DND-41 (cell line): ENCODE measurements at regions not wholly inside any gene's neighbourhood (a gene's known extent, or its start where the extent isn't known, plus 50 kb on each side); places are given as distances from the start of the nearest gene placed in this dataset.

Experiments used
- ATAC-seq: fragments of 200-7000 bp; cut with Tn5 transposase; 3 replicates; pipeline ENCODE4 v1.9.1; 2021; ENCODE audit warnings: low read depth; ENCODE audit not compliant: insufficient read depth
- DNase-seq: peaks from one replicate; pipeline ENCODE4 v3.0.0-alpha.2; 2020
- H2AFZ ChIP-seq: 2 replicates; pipeline ENCODE4 v1.6.0; 2012; ENCODE audit warnings: low read depth, low read length
- H3K27ac ChIP-seq: 2 replicates; pipeline ENCODE4 v1.5.1; 2012; ENCODE audit warnings: low read length, inconsistent platforms
- H3K27me3 ChIP-seq: fragments of 200-600 bp; sonication (generic); 2 replicates; pipeline ENCODE4 v1.6.0; 2012; ENCODE audit warnings: low read length, mild to moderate bottlenecking, inconsistent platforms; ENCODE audit not compliant: insufficient read depth, poor library complexity
- H3K36me3 ChIP-seq: 2 replicates; pipeline ENCODE4 v1.5.1; 2012; ENCODE audit warnings: low read length, inconsistent platforms; ENCODE audit not compliant: insufficient read depth
- H3K4me1 ChIP-seq: 2 replicates; pipeline ENCODE4 v1.5.1; 2012; ENCODE audit warnings: mild to moderate bottlenecking, low read length; ENCODE audit not compliant: insufficient read depth
- H3K4me2 ChIP-seq: 2 replicates; pipeline ENCODE4 v1.6.0; 2012; ENCODE audit warnings: mild to moderate bottlenecking, moderate library complexity, low read length, inconsistent platforms; ENCODE audit not compliant: insufficient read depth
- H3K4me3 ChIP-seq, 2 experiments: fragments of 200-600 bp in 1 of 2; shearing (Covaris generic) in 1 of 2; 2 replicates each; pipeline ENCODE4 v1.5.1; 2012 to 2016; ENCODE audit warnings: inconsistent platforms in 2 of 2, low read length in 2 of 2, mild to moderate bottlenecking in 2 of 2, low read depth in 1 of 2, moderate library complexity in 1 of 2
- H3K79me2 ChIP-seq: 2 replicates; pipeline ENCODE4 v1.6.0; 2012; ENCODE audit warnings: low read length, inconsistent platforms; ENCODE audit not compliant: insufficient read depth
- H3K9ac ChIP-seq: 2 replicates; pipeline ENCODE4 v1.6.0; 2012; ENCODE audit warnings: low read depth, mild to moderate bottlenecking, inconsistent platforms, low read length, moderate library complexity
- H3K9me3 ChIP-seq: 2 replicates; pipeline ENCODE4 v1.5.1; 2012; ENCODE audit warnings: low read length, moderate library complexity, mild to moderate bottlenecking, inconsistent platforms; ENCODE audit not compliant: insufficient read depth, severe bottlenecking
- H4K20me1 ChIP-seq: 2 replicates; pipeline ENCODE4 v1.6.0; 2012; ENCODE audit warnings: low read length; ENCODE audit not compliant: insufficient read depth
- CTCF ChIP-seq: IDR thresholded peaks from 2 replicates; pipeline ENCODE4 v1.5.1; 2012; ENCODE audit warnings: borderline replicate concordance, low read length, moderate library complexity, mild to moderate bottlenecking; ENCODE audit not compliant: poor library complexity, severe bottlenecking; ENCODE audit errors: extremely low read depth
- EZH2 ChIP-seq: IDR thresholded peaks from 3 replicates; pipeline ENCODE4 v1.6.1; 2012; ENCODE audit warnings: borderline replicate concordance, low read depth, mild to moderate bottlenecking, moderate library complexity, low read length, inconsistent platforms; ENCODE audit not compliant: severe bottlenecking

DNA sequence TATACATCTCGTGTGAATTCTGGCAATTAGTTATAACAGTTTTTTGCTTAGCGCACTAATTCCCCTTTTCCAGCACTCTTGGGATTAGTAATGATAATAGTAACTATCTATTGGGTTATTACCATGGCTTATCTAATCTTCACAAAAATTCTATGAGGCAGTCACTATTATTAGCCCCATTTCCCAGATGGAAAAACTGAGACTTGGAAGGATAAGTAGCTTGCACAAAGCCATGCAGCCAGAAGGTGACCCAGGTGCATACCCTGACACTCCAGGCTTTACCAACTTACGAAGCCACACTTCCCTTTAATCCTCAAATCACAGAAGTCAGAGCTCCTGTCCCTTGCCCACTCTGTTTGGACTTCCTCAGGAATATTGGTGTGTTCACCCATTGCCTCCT is 156.8 kb downstream of the CYP26B1 start:
- no peak overlapping the region for H3K4me3 ChIP-seq
- no peak for DNase-seq
- no peaks in the 10 kb centered on the region for H3K9me3 ChIP-seq
- H2AFZ ChIP-seq, result no peak overlapping the region
- no peaks in the 10 kb centered on the region for H3K4me1 ChIP-seq
- no peaks in the 10 kb centered on the region for H3K79me2 ChIP-seq
- H3K4me2 ChIP-seq, result no peak overlapping the region
- no peak overlapping the region for H3K27ac ChIP-seq
- ATAC-seq, result no peak
- TF ChIP-seq EZH2 (no peak), CTCF (no peak)
- H3K36me3 ChIP-seq, result no peaks in the 10 kb centered on the region
- peaks cover 3% of the 10 kb centered on the region for H3K27me3 ChIP-seq
- H3K9ac ChIP-seq, result no peak overlapping the region
- no peaks in the 10 kb centered on the region for H4K20me1 ChIP-seq

- H3K36me3 ChIP-seq, result no peaks in the 10 kb centered on the region
- DNase-seq (no peak), ATAC-seq (no peak)
- H3K4me2 ChIP-seq, result no peak overlapping the region
- no peak for TF ChIP-seq CTCF
- TF ChIP-seq EZH2, result no peak
- no peak overlapping the region for H2AFZ ChIP-seq
- H3K9ac ChIP-seq, result no peak overlapping the region
- peaks cover 3% of the 10 kb centered on the region for H3K27me3 ChIP-seq
- no peaks in the 10 kb centered on the region for H3K4me1 ChIP-seq
- no peaks in the 10 kb centered on the region for H4K20me1 ChIP-seq
- no peak overlapping the region for H3K4me3 ChIP-seq
- H3K9me3 ChIP-seq, result no peaks in the 10 kb centered on the region
- no peak overlapping the region for H3K27ac ChIP-seq
- no peaks in the 10 kb centered on the region for H3K79me2 ChIP-seq
Measured at GRCh38 chr2:71990122-71990521, 157.5 kb downstream of the CYP26B1 start.

DNA sequence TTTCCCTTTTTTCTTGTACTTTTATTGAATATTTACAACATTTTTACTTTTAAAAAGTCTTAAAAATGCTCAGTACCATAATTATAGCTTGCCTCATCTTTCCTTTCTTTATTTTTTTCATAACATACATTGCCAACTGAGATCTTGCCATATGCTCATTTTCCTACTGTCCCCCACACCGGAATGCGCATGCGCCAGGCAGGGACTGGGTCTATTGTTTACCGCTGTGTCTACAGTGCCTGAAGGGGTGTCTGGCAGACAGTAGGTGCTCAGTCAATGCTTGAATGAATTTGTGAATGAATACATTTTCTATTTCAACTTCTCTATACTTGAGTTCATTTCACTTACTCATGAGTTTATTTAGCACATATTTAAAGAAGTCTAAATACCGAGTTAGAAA is 158.0 kb downstream of the CYP26B1 start:
- no peaks in the 10 kb centered on the region for H3K36me3 ChIP-seq
- H3K4me1 ChIP-seq, result no peaks in the 10 kb centered on the region
- H4K20me1 ChIP-seq, result no peaks in the 10 kb centered on the region
- peaks cover 3% of the 10 kb centered on the region for H3K27me3 ChIP-seq
- H3K9me3 ChIP-seq, result no peaks in the 10 kb centered on the region
- H3K4me3 ChIP-seq, result no peak overlapping the region
- no peak for ATAC-seq
- no peak for TF ChIP-seq EZH2
- TF ChIP-seq CTCF, result no peak
- H3K9ac ChIP-seq, result no peak overlapping the region
- no peak overlapping the region for H3K4me2 ChIP-seq
- no peaks in the 10 kb centered on the region for H3K79me2 ChIP-seq
- no peak overlapping the region for H3K27ac ChIP-seq
- DNase-seq, result no peak
- no peak overlapping the region for H2AFZ ChIP-seq

DNA sequence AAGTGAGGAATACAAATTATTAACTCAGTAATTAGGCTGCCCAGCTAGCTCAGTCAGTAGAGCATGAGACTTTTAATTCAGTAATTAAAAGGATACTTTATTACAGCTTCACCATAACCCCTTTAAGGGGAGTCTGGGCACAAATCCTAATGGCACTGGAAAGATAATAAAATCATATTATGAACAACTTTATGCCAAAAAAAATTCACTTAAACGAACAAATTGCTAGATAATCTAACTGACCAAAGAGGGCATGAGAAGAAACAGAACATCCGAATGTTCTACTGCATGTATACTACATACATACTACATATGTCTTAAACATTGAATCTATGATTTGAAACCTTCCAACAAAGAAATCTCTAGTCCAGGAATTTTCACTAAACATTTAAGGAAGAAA is 159.5 kb downstream of the CYP26B1 start:
- ATAC-seq (no peak), DNase-seq (no peak)
- no peaks in the 10 kb centered on the region for H3K79me2 ChIP-seq
- no peak for TF ChIP-seq CTCF
- TF ChIP-seq EZH2, result no peak
- H3K9me3 ChIP-seq, result no peaks in the 10 kb centered on the region
- no peak overlapping the region for H2AFZ ChIP-seq
- no peak overlapping the region for H3K9ac ChIP-seq
- H4K20me1 ChIP-seq, result no peaks in the 10 kb centered on the region
- no peak overlapping the region for H3K4me2 ChIP-seq
- H3K4me1 ChIP-seq, result no peaks in the 10 kb centered on the region
- no peak overlapping the region for H3K4me3 ChIP-seq
- no peak overlapping the region for H3K27ac ChIP-seq
- no peaks in the 10 kb centered on the region for H3K36me3 ChIP-seq
- no peaks in the 10 kb centered on the region for H3K27me3 ChIP-seq
